CD4-positive, alpha-beta T cell treated with Interleukin-10 for 1 hour (primary cell): ENCODE measurements at regions not wholly inside any gene's neighbourhood (a gene's known extent, or its start where the extent isn't known, plus 50 kb on each side); places are given as distances from the start of the nearest gene placed in this dataset.

Experiments
- DNase-seq: peaks from one replicate; pipeline ENCODE4 v3.0.0-alpha.2; 2020

DNA sequence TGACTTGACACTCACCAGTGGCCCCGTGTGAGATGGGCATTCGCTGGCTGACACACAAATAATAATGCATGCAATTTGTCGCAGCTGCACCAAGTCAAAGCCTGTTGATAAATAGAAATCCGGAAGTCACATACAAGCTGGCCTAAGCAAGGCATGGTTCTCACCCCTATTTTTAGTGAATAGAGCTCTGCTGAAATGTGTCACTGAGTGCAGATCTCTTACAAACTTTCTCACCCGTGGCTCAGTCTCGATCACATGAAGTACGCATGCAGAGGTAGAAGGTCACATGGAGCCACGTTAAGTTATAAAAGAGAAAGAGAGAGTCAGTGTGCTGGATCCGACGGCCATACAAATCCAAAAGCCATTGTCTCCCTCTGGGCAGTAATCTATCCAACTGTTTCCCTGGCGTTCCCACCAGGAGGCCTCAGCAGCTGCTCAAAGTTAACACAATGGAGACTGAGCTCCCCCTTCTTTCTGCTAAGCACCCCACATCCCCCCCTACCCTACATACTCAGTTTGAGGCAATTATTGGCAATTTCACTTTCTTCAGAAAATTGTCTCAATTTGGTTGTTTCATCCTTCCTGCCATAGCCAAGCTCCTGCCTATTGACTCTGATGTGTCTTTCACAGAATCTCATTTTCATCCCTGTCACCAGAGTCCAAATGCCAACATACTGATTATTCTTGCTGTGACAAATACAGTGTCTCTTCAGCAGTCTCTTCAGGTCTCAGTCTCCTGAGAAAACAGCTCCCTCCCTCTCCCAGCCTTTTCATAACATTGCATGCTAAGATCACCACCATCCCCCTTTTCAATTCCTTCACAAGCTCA, 473.3 kb upstream of the NRP1 start:
- no peak for DNase-seq

DNA sequence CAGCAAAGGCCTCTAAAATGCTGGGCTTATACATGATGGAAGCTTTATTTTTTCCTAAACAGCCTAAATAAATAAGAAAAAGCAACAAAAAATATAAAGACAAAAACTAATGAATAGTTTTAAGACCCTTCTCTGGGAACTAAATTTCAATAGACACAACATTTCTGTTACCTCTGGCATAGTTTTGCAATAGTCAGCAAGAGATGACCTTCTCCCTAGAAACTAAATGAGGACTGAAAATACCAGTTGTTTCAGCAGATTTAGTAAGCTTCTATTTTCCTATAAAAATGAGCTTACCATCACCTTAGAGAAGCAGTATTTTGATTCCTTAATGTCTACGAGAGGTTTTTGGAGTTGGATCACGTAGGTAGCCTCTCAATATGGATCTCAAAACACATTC, 471.4 kb upstream of the NRP1 start:
- no peak for DNase-seq

DNA sequence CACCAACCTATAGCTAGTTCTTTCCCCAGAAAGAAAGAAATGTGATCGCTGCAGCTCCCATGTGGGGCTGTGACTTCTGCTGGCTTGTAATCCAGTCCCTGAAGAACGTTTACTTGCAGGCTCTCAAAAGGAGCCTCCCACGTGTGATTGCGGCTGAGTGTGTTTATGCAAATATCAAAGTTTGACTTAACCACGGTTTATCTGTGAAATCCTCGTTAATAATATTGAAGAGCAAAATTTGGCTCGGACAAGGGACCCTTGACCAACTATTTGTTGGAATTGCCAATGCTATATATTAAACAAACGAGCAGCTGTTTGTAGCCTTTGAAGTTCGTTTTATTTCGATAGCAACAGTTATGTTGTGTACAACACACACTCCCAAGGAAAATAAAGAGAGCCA, 470.1 kb upstream of the NRP1 start:
- DNase-seq = no peak

DNA sequence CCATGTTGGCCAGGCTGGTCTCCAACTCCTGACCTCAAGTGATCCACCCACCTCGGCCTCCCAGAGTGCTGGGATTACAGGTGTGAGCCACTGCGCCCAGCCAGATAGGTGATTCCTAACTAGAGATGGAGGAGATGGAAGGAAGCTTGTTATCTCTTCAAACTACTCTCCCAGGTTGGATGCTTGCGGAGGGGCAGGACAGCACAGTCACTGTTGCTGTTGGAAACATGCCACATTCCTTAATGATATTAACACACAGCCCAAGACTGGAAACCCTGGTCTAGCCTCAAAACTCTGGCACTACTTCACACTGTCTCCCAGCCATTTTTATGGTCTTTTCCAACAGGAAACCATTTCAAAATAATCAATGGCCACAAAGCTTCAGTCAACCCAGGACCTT, 468.8 kb upstream of the NRP1 start:
- DNase-seq = no peak

DNA sequence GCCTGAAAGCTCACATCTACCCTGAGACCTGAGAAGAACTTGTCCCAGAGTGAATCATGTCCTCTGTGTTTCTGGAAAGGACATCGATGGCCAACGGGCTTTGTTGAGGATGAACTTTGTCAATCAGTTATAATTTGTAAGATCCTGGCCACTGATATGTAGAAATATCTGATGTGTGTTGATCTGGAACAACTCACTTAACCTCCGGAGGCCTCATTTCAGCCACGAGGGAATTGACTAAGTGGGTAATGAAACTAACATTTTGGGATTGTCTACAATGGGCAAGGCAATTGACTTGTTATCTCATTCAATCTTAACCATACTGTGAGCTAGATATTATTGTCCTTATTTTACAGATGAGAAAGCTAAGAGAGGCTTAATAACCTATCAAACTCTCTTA, 468.1 kb upstream of the NRP1 start:
- DNase-seq = no peak

DNA sequence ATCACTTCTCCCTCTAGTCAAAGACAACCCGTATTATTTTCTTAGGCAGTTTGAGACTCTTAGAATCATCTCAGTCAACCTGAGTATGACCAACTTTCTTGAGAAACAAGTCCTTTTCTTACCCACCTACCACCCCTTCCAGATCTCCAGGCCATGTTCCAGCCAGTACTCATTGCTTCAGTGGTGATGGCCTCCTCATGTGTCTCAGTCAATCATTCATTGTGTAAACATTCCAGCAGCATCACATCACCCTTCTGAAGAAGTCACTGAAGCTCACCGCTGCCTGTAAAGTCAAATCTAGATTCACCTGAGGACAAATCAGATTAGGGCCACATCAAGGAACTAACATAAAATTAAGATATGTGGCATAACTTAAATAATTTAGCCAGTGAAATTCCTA, 467.2 kb upstream of the NRP1 start:
- DNase-seq = no peak

DNA sequence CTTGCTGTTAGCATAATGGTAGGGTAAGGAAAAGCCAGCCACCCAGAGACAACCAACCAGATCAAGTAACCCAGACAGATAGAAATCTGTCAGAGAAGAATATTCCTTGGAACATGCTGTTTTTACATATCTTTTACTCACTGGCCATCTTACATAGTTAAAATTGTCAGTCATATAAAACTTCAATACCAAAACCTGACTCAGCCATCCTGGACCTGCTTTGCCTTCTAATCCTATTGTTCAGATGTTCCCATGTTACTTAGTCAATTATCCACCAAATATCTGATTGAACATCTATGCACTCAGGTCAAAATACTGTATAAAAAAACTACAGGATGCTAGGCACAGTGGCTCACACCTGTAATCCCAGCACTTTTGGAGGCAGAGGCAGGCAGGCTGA, 466.5 kb upstream of the NRP1 start:
- DNase-seq = no peak

DNA sequence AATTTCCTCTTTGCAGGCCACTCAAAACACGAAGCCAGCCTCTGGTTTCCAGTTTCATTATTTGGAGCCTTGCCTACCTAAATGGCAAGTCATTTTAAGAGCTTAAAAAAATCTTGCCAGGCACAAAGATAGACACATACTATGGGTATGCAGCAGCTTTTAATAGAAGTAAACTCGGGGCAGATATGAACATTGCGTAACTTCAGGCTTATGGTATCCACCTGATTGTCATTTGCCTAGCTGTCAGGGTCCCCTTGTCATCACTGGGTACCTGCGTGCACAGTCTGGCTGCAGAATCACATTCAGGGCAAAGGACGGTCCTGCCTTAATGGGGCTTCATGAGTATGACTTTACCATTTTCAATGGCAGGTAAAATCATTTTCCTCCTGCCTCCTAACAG, 466.1 kb upstream of the NRP1 start:
- no peak for DNase-seq

DNA sequence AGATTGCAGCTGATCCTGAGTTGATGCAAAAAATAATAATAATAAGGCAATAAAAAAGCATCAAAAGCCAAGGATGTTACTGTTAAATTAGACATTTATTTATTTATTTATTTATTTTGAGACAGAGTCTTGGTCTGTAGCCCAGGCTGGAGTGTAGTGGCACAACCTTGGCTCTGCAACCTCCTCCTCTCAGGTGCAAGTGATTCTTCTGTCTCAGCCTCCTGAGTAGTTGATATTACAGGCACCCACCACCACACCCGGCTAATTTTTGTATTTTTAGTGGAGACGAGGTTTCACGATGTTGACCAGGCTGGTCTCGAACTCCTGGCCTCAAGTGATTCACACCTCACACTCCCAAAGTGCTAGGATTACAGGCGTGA, 465.5 kb upstream of the NRP1 start:
- DNase-seq = no peak

DNA sequence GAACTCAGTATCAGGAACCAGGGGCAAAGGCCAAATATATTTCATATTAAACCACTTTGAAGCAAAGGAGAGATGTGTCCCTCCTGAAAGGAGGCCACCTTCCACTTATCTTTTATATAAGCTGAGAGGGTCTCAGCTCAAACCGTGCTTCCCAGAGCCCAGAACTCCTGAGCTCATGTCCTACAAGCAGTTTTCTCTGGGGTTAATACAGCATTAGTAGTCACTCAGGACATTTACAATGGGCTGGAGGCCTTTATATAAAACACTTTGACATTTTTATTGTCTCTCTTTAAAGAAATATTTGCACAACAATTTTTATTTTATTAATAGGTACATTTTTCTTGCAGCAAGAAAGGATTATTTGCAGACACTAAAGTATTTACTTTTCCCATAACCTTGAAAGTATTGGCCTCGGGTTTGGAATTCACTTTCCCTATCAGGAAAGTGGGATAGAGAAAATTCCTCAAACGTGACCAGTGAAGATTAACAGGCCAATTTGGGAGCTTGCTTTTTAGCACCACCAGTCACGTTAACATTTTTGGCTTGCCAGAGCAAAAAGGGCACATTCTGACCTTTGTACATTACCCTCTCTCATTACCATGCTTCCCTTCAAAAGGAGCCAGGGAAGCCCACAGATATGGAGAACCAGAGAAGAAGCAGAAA, 464.9 kb upstream of the NRP1 start:
- no peak for DNase-seq

DNA sequence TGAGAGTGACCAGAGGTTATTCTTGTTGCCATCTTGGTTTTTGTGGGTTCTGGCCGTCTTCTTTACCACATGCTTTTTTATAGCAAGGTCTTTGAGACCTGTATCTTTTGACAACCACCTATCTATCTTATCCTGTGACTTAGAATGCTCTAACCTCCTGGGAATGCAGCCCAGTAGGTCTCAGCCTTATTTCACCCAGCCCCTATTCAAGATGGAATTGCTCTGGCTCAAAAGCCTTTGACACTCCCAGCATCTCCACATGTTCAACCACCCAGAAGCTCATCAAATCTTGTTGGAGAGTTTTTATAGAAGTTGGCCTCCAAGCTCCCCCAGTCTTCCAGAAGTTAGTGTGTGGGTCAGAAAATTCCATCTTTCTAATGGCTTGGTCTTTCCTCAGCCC, 464.3 kb upstream of the NRP1 start:
- no peak for DNase-seq

DNA sequence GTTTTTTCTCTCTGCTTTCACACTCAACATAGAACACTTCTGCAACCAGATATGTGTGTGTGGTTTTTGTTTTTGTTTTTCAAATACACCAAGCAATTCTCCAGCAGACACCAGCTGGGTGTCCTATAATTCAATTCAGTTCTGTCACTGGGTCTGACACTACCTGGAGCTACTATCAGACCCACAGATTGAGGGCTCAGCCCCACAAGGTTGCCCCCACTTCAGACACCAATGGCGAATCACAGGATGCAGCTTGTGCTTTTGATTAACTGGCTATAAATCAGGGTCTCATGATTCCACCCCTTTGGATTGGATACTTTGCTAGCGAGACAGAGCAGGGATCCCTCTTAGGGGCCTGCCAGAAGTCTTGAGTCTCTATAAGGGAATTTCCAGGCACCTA, 462.2 kb upstream of the NRP1 start:
- DNase-seq = no peak

DNA sequence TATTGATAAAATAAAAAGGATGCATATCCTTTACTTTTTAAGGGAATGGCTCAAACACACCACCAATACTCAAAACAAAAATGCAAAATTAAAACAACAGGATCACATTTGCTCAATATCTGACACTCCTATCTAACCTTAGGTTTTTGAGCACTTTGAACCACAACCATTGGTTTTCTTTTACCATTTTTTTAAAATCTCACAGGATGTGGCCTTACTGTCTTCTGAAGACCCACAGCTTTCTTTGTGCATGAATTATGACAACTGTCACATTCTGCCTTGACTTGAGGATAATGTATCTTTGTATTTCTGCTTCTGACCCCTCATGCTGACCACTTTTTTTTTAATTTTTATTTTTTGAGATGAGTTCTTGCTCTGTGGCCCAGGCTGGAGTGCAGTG, 461.1 kb upstream of the NRP1 start:
- DNase-seq = no peak

DNA sequence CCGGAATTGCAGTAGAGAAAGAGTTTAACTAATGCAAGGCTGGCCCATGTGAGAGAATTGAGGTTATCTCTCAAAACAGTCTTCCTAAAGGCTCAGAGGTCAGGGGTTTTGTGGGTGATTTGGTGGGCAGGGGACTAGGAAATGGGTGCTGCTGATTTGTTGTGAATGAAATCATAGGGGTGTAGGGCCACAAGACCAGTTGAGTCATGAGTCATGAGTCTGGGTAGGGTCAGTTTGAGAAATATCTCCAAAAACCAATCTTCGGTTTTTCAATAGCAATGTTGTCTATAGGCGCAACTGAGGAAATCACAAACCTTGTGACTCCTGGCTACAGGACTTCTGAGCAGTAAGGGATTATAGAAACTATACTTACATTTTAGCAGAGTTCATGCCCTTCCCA, 460.0 kb upstream of the NRP1 start:
- DNase-seq = no peak

DNA sequence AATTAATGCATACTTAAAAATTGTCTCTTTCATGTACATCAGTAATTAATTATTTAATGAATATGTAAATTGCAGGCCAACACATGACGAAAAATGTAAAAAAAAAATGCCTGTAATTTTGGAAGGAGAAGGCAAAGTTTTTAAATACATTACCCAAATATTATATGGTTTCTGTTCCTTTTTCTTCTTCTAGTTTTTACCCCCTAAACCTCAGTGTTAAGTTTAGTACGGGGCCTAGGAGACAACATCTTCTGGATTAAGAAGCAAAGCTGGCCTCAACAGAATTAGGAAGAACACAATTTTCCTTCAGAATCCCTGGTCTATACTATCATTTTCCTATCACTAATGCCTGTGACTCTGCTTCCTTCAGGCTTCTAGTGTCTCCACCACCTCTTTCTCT, 459.3 kb upstream of the NRP1 start:
- DNase-seq = no peak

DNA sequence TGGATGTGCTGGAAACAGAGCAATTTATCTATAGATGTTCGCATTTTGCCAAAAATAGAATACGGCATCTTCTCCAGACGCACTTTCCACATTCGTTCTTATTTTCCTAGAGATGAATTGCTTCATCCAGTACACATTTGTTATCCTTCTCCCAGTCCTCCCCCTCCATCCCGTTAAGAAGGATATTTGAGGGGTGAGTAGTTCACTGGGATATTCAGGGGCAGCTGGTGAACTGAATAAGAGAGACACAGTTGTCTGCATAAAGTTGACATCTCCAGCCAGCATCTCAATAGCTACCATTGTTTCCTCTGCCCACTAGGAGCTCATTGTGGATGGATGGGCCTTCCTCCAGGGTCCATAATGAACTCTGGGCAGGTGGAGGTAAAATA, 456.8 kb upstream of the NRP1 start:
- no peak for DNase-seq

DNA sequence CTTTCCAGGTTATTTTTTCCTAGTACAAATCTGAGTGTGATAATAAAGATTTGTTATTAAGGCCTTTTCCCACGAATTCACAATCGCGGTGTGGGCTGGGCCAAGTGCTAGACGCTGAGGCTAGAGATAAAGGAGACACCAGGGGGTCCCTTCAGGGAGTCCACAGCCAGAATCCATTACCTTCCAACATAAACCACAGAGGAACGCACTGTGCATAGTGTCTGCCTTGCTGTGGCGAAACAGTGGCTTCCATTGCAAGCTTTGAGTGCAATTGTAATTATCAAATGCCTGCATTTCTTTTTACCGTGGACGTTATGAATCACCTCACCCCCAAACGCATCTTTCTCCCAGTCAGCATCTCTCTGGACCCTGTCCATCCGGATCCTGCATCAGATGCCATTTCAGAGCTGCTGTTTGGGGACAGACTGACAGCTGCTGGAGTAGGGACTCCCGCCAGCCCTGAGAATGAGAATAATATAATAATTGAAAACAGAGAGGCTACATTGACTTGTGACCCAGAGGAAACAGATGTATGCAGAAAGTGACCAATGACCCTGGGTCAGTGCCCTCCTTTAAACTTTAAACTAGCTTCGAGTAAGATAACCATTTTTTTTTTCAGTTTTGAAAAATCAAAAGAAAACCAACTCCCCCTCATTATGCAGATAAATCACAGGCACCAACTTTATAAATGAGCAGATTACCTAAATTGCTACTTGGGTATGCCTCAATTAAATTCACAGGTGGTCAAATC, 456.2 kb upstream of the NRP1 start:
- DNase-seq = no peak

DNA sequence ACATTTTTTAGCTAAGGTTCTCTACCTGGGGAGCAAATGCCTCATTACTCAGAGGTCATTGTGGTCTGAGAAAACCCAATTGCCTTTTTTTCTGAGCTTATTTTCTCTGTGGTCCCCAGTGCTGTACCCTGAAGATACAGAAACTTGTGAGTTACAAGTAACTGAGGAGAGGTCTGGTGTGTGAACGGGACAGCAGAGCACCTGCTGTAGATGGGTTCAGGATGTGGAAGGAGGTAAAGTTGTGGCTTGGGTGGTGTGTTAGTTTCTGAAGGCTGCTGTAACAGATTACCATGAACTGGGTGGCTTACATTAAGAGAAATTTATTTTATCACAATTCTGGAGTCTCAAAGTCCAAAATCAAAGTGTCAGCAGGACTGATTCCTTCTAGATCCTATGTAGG, 449.1 kb upstream of the NRP1 start:
- no peak for DNase-seq

DNA sequence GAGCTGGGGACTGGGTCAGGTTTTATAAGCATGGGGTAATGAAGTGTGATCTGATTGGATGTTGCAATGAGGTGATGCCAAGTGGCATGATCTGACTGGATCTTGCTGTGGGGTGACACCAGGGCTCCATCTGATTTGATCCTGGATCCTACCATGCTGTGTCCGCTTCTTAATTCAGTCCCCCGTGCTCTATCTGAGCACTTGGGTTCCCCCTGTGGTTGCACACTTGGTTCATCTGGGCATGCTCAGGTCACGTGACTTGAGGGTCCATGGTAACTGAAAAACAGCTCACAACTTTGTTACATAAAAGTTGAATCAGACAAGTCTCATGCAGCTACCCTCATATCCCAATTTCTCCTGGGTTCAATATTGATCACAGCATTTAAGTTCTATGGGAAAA, 448.6 kb upstream of the NRP1 start:
- no peak for DNase-seq

DNA sequence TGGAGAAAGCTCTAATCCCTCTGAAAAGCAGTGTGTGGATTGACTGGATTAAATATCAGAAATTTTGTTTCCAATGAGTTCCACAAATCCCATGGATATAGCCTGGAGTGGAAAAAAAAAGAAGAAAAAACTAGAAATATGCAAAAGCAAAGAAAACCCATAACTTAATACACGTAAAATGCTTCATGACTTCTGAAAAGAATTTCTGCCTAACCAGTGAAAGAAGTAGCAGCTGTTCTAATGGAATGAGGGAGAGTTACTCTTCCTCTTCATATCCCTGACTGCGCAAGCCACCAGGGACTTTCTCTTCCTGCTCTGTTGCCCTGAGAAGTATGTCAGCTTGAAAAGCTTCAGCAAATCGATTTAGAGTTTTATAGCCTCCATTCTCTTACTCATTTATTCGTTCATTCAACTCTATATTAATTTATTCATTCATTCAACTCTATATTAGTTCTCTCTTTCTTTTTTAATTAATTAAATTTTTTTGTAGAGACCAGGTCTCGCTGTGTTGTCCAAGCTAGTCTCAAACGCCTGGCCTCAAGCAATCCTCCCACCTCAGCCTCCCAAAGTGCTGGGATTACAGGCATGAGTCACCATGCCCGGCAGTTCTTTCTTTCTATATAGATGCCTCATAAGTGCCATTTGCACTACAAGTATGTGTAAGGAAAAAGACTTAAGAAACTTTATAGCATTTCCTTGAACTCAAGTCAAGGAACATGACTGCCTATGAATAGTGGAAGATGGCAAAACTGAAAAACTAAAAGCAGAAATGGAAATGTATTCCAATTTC, 447.3 kb upstream of the NRP1 start:
- DNase-seq = no peak

DNA sequence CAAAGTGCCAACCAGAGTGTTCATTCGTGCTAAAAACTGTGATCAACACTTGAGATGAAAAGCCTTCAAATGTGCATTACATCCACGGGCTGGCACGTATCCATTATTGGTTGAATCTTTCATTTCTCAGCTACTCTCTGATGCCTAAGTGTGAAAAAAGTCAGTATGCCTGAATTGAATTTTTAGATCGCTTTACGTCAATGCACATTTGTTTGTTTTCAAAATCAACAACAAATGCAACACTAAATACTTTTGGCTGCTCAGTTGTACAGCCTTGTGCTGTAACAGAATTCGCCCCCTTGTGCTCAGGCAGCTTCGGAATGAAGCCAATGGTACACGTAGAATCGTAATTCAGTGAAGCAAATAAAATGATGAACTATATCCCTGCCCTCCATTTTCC, 446.5 kb upstream of the NRP1 start:
- DNase-seq = no peak

DNA sequence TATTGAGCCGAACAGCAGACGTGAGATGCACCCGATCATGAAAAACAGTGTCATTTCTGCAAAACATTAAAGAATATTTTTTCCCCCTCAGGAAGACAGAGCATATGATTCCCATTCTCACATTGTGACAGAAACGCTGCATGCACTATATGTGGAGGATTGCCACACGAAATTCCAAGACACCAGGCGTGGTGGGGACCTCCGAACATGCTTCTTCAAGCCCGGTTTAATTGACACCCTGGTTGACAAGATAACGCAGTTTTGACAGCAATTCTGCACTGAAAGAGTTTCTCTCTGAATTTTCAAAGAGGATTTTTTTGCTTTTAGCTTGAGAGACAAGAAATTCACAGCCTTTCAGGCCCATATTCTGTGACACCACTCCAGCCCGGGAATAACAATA, 442.8 kb upstream of the NRP1 start:
- no peak for DNase-seq

DNA sequence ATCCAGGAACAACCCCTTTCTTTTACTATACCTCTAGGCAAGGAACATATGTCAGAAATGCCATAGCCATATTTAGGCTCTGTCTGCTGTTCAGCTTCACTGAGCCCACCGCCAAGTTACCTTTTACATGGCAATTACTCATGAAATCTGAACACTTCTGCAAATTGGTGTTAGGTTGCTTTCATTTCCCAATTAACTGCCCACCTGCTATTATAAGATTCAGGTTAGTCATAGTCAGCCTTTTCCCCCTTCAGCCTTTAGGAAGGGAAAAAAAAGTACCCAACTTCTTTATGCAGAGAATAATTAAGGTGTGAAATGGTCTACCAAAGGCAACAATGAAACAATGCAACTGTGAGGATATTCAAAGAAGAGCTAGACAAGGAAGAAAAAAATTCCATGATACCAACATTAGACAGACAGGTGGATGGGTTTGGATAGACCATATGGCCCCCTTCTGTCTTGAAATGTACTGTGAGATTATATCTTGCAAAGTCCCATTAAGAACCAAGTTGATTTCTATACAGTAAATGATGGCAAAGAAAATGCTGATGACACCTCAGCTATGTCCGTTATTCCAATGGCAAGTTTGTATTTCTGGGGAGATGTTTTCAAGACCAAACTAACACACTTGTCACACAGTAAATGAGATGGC, 442.1 kb upstream of the NRP1 start:
- no peak for DNase-seq
